GM23338 (cell line): ENCODE measurements at regions not wholly inside any gene's neighbourhood (a gene's known extent, or its start where the extent isn't known, plus 50 kb on each side); places are given as distances from the start of the nearest gene placed in this dataset.

Source experiments
- CREB1 ChIP-seq: fragments of 250-450 bp; sonication (Bioruptor Pico); IDR thresholded peaks from 2 replicates; pipeline ENCODE4 v1.5.0; 2020; ENCODE audit warnings: low read depth, mild to moderate bottlenecking, moderate library complexity
- CTCF ChIP-seq, 2 experiments: fragments of 200-600 bp in 1 of 2; sonication (generic) in 1 of 2; conservative IDR thresholded peaks; 2 replicates each; pipeline versions ENCODE4 v1.5.1 to v1.6.1; 2016 to 2017; ENCODE audit warnings: antibody characterized with exemption in 2 of 2, low read depth in 2 of 2, mild to moderate bottlenecking in 2 of 2, moderate library complexity in 1 of 2
- TF ChIP-seq, protein P1 (sequence below): IDR thresholded peaks from one replicate; pipeline ENCODE4 v1.6.1; 2018; ENCODE audit warnings: antibody characterized with exemption; ENCODE audit not compliant: unreplicated experiment

DNA sequence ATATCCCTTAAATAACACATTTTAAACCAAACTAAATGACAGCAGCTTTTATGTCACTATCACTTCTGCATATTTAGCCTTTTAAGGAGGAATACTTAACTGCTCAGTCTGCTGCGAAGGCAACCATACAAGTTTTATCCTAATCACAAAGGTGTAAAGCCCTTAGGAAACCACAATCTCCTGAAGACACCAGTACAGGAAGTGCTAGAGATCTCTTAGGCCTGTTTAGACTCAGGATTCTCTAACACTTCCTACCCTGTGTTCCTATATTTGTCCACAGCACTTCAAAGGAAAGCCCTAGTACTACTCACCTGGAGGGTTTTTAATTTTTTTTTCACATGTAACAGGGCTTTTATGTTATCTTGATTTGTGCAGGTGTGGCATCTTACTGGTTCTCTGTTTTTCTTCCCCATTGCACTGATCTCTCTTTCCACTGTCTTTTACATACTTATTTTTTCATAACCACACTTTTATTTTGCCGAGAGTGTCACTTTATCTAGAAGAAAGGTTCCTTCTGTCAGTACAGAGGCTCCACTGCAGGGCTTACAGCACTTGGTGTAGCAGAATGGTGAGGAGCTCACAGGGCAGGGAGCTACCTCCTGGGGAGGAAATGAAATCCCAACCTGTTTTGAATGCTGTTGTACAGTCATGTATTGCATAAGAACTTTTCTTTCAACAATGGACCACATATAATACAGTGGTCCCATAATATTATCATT lies 1060.6 kb upstream of the ACO1 start:
- TF ChIP-seq CTCF (conservative IDR thresholded peaks at IDR 0.05; ENCODE audit: low read depth in 2 of 2), result no peak
- TF ChIP-seq, protein P1, sequence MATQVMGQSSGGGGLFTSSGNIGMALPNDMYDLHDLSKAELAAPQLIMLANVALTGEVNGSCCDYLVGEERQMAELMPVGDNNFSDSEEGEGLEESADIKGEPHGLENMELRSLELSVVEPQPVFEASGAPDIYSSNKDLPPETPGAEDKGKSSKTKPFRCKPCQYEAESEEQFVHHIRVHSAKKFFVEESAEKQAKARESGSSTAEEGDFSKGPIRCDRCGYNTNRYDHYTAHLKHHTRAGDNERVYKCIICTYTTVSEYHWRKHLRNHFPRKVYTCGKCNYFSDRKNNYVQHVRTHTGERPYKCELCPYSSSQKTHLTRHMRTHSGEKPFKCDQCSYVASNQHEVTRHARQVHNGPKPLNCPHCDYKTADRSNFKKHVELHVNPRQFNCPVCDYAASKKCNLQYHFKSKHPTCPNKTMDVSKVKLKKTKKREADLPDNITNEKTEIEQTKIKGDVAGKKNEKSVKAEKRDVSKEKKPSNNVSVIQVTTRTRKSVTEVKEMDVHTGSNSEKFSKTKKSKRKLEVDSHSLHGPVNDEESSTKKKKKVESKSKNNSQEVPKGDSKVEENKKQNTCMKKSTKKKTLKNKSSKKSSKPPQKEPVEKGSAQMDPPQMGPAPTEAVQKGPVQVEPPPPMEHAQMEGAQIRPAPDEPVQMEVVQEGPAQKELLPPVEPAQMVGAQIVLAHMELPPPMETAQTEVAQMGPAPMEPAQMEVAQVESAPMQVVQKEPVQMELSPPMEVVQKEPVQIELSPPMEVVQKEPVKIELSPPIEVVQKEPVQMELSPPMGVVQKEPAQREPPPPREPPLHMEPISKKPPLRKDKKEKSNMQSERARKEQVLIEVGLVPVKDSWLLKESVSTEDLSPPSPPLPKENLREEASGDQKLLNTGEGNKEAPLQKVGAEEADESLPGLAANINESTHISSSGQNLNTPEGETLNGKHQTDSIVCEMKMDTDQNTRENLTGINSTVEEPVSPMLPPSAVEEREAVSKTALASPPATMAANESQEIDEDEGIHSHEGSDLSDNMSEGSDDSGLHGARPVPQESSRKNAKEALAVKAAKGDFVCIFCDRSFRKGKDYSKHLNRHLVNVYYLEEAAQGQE, result no peak
- no peak for TF ChIP-seq CREB1
